Prostate gland (tissue), 2 donors: ENCODE measurements at regions not wholly inside any gene's neighbourhood (a gene's known extent, or its start where the extent isn't known, plus 50 kb on each side); places are given as distances from the start of the nearest gene placed in this dataset.

ENCODE experiments used
- POLR2A ChIP-seq: fragments of 450-650 bp; IDR thresholded peaks from one replicate; pipeline ENCODE4 v1.6.1; 2016; ENCODE audit warnings: antibody characterized with exemption, mild to moderate bottlenecking
- POLR2AphosphoS5 ChIP-seq: sonication (generic); formaldehyde crosslinking; IDR thresholded peaks from one replicate; pipeline ENCODE4 v1.6.1; 2017; ENCODE audit warnings: antibody characterized with exemption
- TF ChIP-seq, protein P1 (sequence below), 4 experiments: fragments of 200-600 bp in 2 of 4; fragments of 450-650 bp in 2 of 4; sonication (generic) in 2 of 4; IDR thresholded peaks; 1 replicate in 3 of 4; 2 replicates in 1 of 4; pipeline ENCODE4 v1.5.1; 2016 to 2019; ENCODE audit warnings: antibody characterized with exemption in 4 of 4, mild to moderate bottlenecking in 2 of 4, moderate library complexity in 2 of 4

DNA sequence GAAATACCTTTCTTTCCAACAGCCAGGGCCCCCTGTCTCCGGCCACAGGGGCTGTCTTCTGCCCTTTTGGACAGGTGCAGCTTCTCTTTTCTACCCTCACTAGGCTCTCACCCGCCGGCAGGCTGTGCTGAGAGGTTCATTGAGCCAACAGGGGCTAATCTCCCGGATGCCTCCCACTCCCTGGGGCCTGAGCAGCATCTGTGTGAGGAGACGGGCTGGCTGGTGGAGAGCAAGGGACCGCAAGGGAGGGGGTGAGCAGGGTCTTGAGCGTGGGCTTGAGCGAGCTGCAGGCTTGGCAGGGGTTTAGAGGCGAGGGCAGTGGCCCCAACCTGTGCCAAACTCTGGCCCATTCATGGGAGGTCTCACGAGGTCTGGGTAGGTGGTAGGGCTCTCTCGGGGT is 56.5 kb upstream of the CST7 start:
- TF ChIP-seq, protein P1, sequence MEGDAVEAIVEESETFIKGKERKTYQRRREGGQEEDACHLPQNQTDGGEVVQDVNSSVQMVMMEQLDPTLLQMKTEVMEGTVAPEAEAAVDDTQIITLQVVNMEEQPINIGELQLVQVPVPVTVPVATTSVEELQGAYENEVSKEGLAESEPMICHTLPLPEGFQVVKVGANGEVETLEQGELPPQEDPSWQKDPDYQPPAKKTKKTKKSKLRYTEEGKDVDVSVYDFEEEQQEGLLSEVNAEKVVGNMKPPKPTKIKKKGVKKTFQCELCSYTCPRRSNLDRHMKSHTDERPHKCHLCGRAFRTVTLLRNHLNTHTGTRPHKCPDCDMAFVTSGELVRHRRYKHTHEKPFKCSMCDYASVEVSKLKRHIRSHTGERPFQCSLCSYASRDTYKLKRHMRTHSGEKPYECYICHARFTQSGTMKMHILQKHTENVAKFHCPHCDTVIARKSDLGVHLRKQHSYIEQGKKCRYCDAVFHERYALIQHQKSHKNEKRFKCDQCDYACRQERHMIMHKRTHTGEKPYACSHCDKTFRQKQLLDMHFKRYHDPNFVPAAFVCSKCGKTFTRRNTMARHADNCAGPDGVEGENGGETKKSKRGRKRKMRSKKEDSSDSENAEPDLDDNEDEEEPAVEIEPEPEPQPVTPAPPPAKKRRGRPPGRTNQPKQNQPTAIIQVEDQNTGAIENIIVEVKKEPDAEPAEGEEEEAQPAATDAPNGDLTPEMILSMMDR (IDR thresholded peaks at IDR 0.05), result no peak
- no peak for TF ChIP-seq POLR2AphosphoS5
- TF ChIP-seq POLR2A, result no peak
